HG03565 (cell line): ENCODE measurements at regions not wholly inside any gene's neighbourhood (a gene's known extent, or its start where the extent isn't known, plus 50 kb on each side); places are given as distances from the start of the nearest gene placed in this dataset.

Experiments used
- ATAC-seq: cut with Tn5 transposase; IDR thresholded peaks from one replicate; pipeline ENCODE4 v1.9.1; 2021; ENCODE audit warnings: mild to moderate bottlenecking, moderate library complexity; ENCODE audit not compliant: unreplicated experiment

GRCh38 chrX:7233580-7234406 lies 85.8 kb upstream of the PUDP start:
- ATAC-seq = no peak

- no peak for ATAC-seq
These were observed 80.3 kb upstream of the PUDP start for GRCh38 chrX:7228226-7228625.

- ATAC-seq = no peak
These were observed 77.4 kb upstream of the PUDP start for GRCh38 chrX:7225338-7225737.

GRCh38 chrX:7223271-7223670 lies 75.3 kb upstream of the PUDP start:
- ATAC-seq = no peak

- ATAC-seq = no peak
These were observed 72.2 kb upstream of the PUDP start for GRCh38 chrX:7220121-7220520.

GRCh38 chrX:7219153-7219705 lies 71.3 kb upstream of the PUDP start:
- no peak for ATAC-seq

- ATAC-seq = no peak
These were observed 70.6 kb upstream of the PUDP start for GRCh38 chrX:7218321-7219152.

- ATAC-seq = no peak
These were observed 69.1 kb upstream of the PUDP start for GRCh38 chrX:7216981-7217587.

- no peak for ATAC-seq
These were observed 67.9 kb upstream of the PUDP start for GRCh38 chrX:7215842-7216241.

GRCh38 chrX:7214251-7214650 lies 66.3 kb upstream of the PUDP start:
- ATAC-seq = no peak

GRCh38 chrX:7205037-7205577 lies 57.2 kb upstream of the PUDP start:
- no peak for ATAC-seq

GRCh38 chrX:7204619-7205018 lies 56.7 kb upstream of the PUDP start:
- no peak for ATAC-seq

- ATAC-seq = no peak
These were observed 54.3 kb upstream of the PUDP start for GRCh38 chrX:7202206-7202605.

GRCh38 chrX:7201496-7201895 lies 53.5 kb upstream of the PUDP start:
- no peak for ATAC-seq

- ATAC-seq = no peak
These were observed 50.5 kb upstream of the PUDP start for GRCh38 chrX:7198499-7198898.
